ENCODE measurements at regions not wholly inside any gene's neighbourhood (a gene's known extent, or its start where the extent isn't known, plus 50 kb on each side); places are given as distances from the start of the nearest gene placed in this dataset.
"Not testable (repeated sequence)": the region's sequence is repeated elsewhere in the genome, so short reads cannot be mapped to it uniquely, and the experiment has no call there.

- no peak for DNase-seq (ENCODE audit: low read depth)
Observed at GRCh38 chr2:226327830-226328229, 471.8 kb downstream of the IRS1 start.

- DNase-seq (ENCODE audit: low read depth): no peak
Observed at GRCh38 chr2:226325526-226325925, 474.1 kb downstream of the IRS1 start.

GRCh38 chr2:226320076-226320948, 479.3 kb downstream of the IRS1 start:
- no peak for DNase-seq (ENCODE audit: low read depth)

GRCh38 chr2:226317970-226318369, 481.6 kb downstream of the IRS1 start:
- no peak for DNase-seq (ENCODE audit: low read depth)

- no peak for DNase-seq (ENCODE audit: low read depth)
Observed at GRCh38 chr2:226313060-226313459, 486.6 kb downstream of the IRS1 start.

- DNase-seq (ENCODE audit: low read depth): no peak
Observed at GRCh38 chr2:226312155-226312554, 487.5 kb downstream of the IRS1 start.

GRCh38 chr2:226310146-226310545, 489.5 kb downstream of the IRS1 start:
- DNase-seq (ENCODE audit: low read depth): peak; percentile 16

GRCh38 chr2:226308986-226309385, 490.6 kb downstream of the IRS1 start:
- peak; percentile 78 for DNase-seq (ENCODE audit: low read depth)

- no peak for DNase-seq (ENCODE audit: low read depth)
Observed at GRCh38 chr2:226308323-226308680, 491.3 kb downstream of the IRS1 start.

- DNase-seq (ENCODE audit: low read depth): no peak
Observed at GRCh38 chr2:226307487-226308322, 491.9 kb downstream of the IRS1 start.

- no peak for DNase-seq (ENCODE audit: low read depth)
Observed at GRCh38 chr2:226306969-226307368, 492.7 kb downstream of the IRS1 start.

GRCh38 chr2:226304308-226304707, 495.3 kb downstream of the IRS1 start:
- DNase-seq (ENCODE audit: low read depth): no peak

- DNase-seq (ENCODE audit: low read depth): no peak
Observed at GRCh38 chr2:226303707-226304106, 495.9 kb downstream of the IRS1 start.

GRCh38 chr2:226300196-226300886, 499.3 kb downstream of the IRS1 start:
- no peak for DNase-seq (ENCODE audit: low read depth)

GRCh38 chr2:226299771-226300170, 499.8 kb downstream of the IRS1 start:
- DNase-seq (ENCODE audit: low read depth): no peak

GRCh38 chr2:226295681-226296080, 503.9 kb downstream of the IRS1 start:
- DNase-seq (ENCODE audit: low read depth): no peak

GRCh38 chr2:226295123-226295522, 504.5 kb downstream of the IRS1 start:
- DNase-seq (ENCODE audit: low read depth): no peak

- not testable (repeated sequence) for DNase-seq (ENCODE audit: low read depth)
Observed at GRCh38 chr2:226291281-226291680, 508.3 kb downstream of the IRS1 start.

- DNase-seq (ENCODE audit: low read depth): no peak
Observed at GRCh38 chr2:226286916-226287315, 512.7 kb downstream of the IRS1 start.

GRCh38 chr2:226283796-226284195, 515.8 kb downstream of the IRS1 start:
- no peak for DNase-seq (ENCODE audit: low read depth)

GRCh38 chr2:226282151-226282550, 517.5 kb downstream of the IRS1 start:
- DNase-seq (ENCODE audit: low read depth): no peak

GRCh38 chr2:226280136-226280535, 519.5 kb downstream of the IRS1 start:
- DNase-seq (ENCODE audit: low read depth): not testable (repeated sequence)

GRCh38 chr2:226275215-226275614, 524.4 kb downstream of the IRS1 start:
- DNase-seq (ENCODE audit: low read depth): no peak

Data from GM04503 (cell line).